Gastrocnemius medialis (tissue), 4 donors: ENCODE measurements at regions not wholly inside any gene's neighbourhood (a gene's known extent, or its start where the extent isn't known, plus 50 kb on each side); places are given as distances from the start of the nearest gene placed in this dataset.

Source experiments
- ATAC-seq, 2 donors: fragments of 150-250 bp; one replicate each; pipeline ENCODE4 v1.9.1; 2016
- DNase-seq, 2 donors: peaks; one replicate each; pipeline ENCODE4 v3.0.0-alpha.2; 2019
- H3K27ac ChIP-seq, 4 donors: fragments of 200-600 bp; sonication (generic); 1 replicate in 1 of 4; 2 replicates in 3 of 4; pipeline ENCODE4 v1.5.1; 2016 to 2018; ENCODE audit warnings: mild to moderate bottlenecking in 2 of 4, moderate library complexity in 1 of 4
- H3K27me3 ChIP-seq, 3 donors: fragments of 200-600 bp; sonication (generic) in 2 of 3; 1 replicate in 1 of 3; 2 replicates in 2 of 3; pipeline versions ENCODE4 v1.5.1 to v1.6.0; 2016 to 2019; ENCODE audit warnings: mild to moderate bottlenecking in 1 of 3, moderate library complexity in 1 of 3
- H3K36me3 ChIP-seq, 2 donors: fragments of 200-600 bp; sonication (generic) in 1 of 2; one replicate each; pipeline ENCODE4 v1.5.1; 2017 to 2018
- H3K4me1 ChIP-seq, 2 donors: fragments of 200-600 bp; sonication (generic) in 1 of 2; one replicate each; pipeline ENCODE4 v1.5.1; 2016 to 2017; ENCODE audit warnings: mild to moderate bottlenecking in 2 of 2
- H3K4me3 ChIP-seq, 4 donors: fragments of 200-600 bp; sonication (generic) in 3 of 4; 1 replicate in 1 of 4; 2 replicates in 3 of 4; pipeline ENCODE4 v1.5.1; 2016 to 2019; ENCODE audit warnings: mild to moderate bottlenecking in 2 of 4
- H3K9me3 ChIP-seq, 3 donors: fragments of 200-600 bp; sonication (generic) in 2 of 3; 1 replicate in 1 of 3; 2 replicates in 2 of 3; pipeline ENCODE4 v1.5.1; 2016 to 2019
- POLR2A ChIP-seq, 2 donors: fragments of 450-650 bp; IDR thresholded peaks; one replicate each; pipeline ENCODE4 v1.6.1; 2017; ENCODE audit warnings: antibody characterized with exemption in 2 of 2, mild to moderate bottlenecking in 2 of 2, moderate library complexity in 2 of 2
- in situ Hi-C, 4 donors: fragments of 200-750 bp; cut with MboI; loops; one replicate each; pipeline versions ENCODE4 v1.15.0 to v1.8.0; 2017; ENCODE audit warnings: low sequenced_read_pairs in 4 of 4
- intact Hi-C: fragments of 100-400 bp; cut with DNase I; formaldehyde crosslinking; loops from one replicate; pipeline ENCODE4 v1.15.1; 2023; ENCODE audit warnings: low total_unique reads
- TF ChIP-seq, protein P1 (sequence below), 5 experiments: fragments of 450-650 bp in 3 of 5; fragments of 200-600 bp in 2 of 5; sonication (generic) in 2 of 5; IDR thresholded peaks in 4 of 5; conservative IDR thresholded peaks in 1 of 5; 1 replicate in 4 of 5; 2 replicates in 1 of 5; pipeline ENCODE4 v1.5.1; 2016 to 2019; ENCODE audit warnings: antibody characterized with exemption in 5 of 5, mild to moderate bottlenecking in 3 of 5, moderate library complexity in 3 of 5

DNA sequence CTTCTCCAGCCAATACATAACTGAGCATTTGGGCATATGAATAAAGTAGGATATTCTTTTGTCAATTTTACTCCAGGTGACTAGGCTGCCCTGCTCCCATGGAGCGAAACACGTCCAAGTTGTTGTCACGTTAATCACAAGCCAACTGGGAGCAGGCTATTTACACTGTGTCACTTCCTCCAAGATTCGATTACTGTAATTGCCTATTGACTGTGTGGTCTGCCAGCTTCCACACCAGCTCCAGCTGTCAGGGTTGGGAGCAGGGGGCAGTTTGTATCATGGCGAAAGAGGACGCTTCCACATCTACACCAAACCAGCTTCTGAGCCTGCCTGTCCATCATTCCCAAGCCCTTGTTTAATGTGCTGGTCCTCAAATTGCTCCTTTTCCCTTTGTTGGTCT, 89.2 kb upstream of the RORA start:
- H3K4me1 ChIP-seq, result no peaks in the 10 kb centered on the region
- TF ChIP-seq, protein P1, sequence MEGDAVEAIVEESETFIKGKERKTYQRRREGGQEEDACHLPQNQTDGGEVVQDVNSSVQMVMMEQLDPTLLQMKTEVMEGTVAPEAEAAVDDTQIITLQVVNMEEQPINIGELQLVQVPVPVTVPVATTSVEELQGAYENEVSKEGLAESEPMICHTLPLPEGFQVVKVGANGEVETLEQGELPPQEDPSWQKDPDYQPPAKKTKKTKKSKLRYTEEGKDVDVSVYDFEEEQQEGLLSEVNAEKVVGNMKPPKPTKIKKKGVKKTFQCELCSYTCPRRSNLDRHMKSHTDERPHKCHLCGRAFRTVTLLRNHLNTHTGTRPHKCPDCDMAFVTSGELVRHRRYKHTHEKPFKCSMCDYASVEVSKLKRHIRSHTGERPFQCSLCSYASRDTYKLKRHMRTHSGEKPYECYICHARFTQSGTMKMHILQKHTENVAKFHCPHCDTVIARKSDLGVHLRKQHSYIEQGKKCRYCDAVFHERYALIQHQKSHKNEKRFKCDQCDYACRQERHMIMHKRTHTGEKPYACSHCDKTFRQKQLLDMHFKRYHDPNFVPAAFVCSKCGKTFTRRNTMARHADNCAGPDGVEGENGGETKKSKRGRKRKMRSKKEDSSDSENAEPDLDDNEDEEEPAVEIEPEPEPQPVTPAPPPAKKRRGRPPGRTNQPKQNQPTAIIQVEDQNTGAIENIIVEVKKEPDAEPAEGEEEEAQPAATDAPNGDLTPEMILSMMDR (IDR thresholded peaks at IDR 0.05 in 4 of 5, conservative IDR thresholded peaks at IDR 0.05 in 1 of 5), result no peak
- no peak for ATAC-seq
- no peak overlapping the region for H3K4me3 ChIP-seq
- intact Hi-C loops (no loop called here), in situ Hi-C loops (no loop called here)
- no peaks in the 10 kb centered on the region for H3K36me3 ChIP-seq
- peaks cover 0 to 5% (median 0%) of the 10 kb centered on the region in 3 donors for H3K27me3 ChIP-seq
- H3K9me3 ChIP-seq, result no peaks in the 10 kb centered on the region
- no peak overlapping the region for H3K27ac ChIP-seq
- DNase-seq, result no peak

DNA sequence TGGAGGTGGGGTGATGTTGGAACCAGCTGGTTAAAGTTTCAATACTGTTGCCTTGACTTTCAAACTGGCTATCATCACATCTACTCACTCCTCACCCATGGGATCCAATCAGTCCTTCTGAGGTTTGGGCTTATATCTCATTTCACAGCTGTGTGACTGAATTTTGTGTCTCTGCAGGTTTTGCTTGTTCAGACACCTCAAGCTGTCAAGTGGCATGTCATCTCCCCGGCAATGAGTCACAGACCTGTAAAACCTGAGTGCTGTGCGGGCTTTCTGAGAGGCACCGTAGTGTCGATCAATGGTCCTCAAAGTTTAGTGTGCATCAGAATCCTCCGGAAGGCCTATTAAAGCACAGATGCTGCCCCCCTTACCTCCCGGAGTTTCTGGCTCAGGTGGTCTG, 86.4 kb upstream of the RORA start:
- H3K9me3 ChIP-seq, result no peaks in the 10 kb centered on the region
- TF ChIP-seq, protein P1 (IDR thresholded peaks at IDR 0.05 in 4 of 5, conservative IDR thresholded peaks at IDR 0.05 in 1 of 5), result no peak
- no peak for TF ChIP-seq POLR2A (IDR thresholded peaks at IDR 0.05)

DNA sequence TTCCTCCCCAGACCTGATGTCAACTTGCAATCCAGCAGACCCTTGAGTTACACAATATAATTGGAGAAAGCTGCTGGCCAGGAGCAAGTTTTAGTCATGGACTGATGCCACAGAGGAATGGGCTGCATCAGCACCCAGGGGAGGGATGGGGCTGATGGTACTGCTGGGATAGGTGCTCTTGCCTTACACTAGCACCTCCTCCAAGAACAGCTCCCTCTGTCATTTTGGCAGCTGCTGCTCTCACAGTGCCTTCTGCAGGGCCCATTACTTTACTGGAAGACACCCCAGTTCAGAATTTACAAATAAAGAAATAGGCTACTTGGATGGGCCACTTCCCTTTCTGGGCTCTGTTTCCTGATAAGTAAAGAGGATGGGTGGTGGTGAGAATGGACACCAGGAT, 85.3 kb upstream of the RORA start:
- ATAC-seq, result no peak
- no peak for TF ChIP-seq POLR2A (IDR thresholded peaks at IDR 0.05)
- TF ChIP-seq, protein P1 (IDR thresholded peaks at IDR 0.05 in 4 of 5, conservative IDR thresholded peaks at IDR 0.05 in 1 of 5), result no peak
- in situ Hi-C loops (no loop called here), intact Hi-C loops (no loop called here)
- DNase-seq, result no peak
- Histone ChIP-seq H3K4me1 (no peaks in the 10 kb centered on the region), H3K4me3 (no peak overlapping the region), H3K27me3 (peaks cover 0 to 5% (median 0%) of the 10 kb centered on the region in 3 donors), H3K36me3 (no peaks in the 10 kb centered on the region), H3K9me3 (no peaks in the 10 kb centered on the region), H3K27ac (no peak overlapping the region)

More for the DNA sequence above, 86.4 kb upstream of the RORA start:
- Histone ChIP-seq H3K4me1 (no peaks in the 10 kb centered on the region), H3K4me3 (no peak overlapping the region), H3K36me3 (no peaks in the 10 kb centered on the region), H3K27ac (no peak overlapping the region), H3K27me3 (peaks cover 0 to 5% (median 0%) of the 10 kb centered on the region in 3 donors)
- no peak for ATAC-seq
- in situ Hi-C loops, result no loop called here
- no peak for DNase-seq
- intact Hi-C loops, result no loop called here

DNA sequence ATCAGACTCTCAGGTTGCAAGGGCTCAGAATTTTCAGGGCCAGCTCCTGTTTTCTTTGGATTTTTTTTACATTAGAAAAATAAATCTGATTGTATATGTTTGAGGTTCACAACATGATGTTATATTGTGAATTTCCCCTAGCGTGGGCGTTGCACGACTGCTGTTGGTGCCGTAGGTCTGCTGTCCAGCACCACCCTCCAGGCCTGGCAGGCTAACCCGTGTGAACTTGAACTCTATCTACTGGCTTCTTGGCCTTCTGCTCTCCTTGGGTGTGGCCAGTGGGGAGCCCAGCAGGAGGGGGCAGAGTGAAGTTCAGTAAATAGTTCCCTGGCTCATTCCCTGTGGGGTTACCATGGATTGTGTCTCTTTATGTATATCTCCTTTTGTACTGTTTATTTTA, 80.5 kb upstream of the RORA start:
- intact Hi-C loops (no loop called here), in situ Hi-C loops (no loop called here)
- TF ChIP-seq, protein P1 (IDR thresholded peaks at IDR 0.05 in 4 of 5, conservative IDR thresholded peaks at IDR 0.05 in 1 of 5), result no peak
- TF ChIP-seq POLR2A (IDR thresholded peaks at IDR 0.05), result no peak
- no peaks in the 10 kb centered on the region for H3K4me1 ChIP-seq
- no peak overlapping the region for H3K27ac ChIP-seq
- H3K9me3 ChIP-seq, result no peaks in the 10 kb centered on the region
- ATAC-seq, result no peak
- H3K36me3 ChIP-seq, result no peaks in the 10 kb centered on the region
- H3K4me3 ChIP-seq, result no peak overlapping the region
- H3K27me3 ChIP-seq, result no peaks in the 10 kb centered on the region
- no peak for DNase-seq

DNA sequence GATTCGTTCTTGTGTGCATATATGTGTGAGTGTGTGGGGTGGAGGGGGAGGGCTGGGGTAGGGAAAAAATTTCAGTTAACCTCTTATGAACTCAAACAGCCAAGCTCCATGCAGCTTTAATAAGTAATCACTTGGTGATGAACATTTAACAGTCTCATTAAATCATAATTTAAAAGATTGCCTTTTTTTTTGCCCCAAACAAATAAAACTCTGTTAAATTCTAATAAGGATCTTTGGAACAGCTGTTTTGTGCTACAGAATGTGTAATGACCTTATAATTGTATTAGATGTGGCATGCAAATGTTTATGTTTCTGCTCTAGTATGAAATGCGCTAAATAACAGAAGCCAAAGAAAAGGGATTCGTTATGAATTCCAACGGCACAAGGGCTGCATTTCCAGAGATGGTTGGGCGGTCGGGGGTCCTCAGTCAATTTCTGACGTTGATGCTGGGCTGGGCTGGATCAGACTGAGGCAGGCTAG, 80.0 kb upstream of the RORA start:
- no peak overlapping the region for H3K4me3 ChIP-seq
- in situ Hi-C loops, result no loop called here
- H3K27ac ChIP-seq, result no peak overlapping the region

More for the DNA sequence above, 80.0 kb upstream of the RORA start:
- DNase-seq (no peak), ATAC-seq (no peak)
- Histone ChIP-seq H3K27me3 (no peaks in the 10 kb centered on the region), H3K9me3 (no peaks in the 10 kb centered on the region), H3K36me3 (no peaks in the 10 kb centered on the region), H3K4me1 (no peaks in the 10 kb centered on the region)
- no peak for TF ChIP-seq POLR2A (IDR thresholded peaks at IDR 0.05)
- TF ChIP-seq, protein P1 (IDR thresholded peaks at IDR 0.05 in 4 of 5, conservative IDR thresholded peaks at IDR 0.05 in 1 of 5), result no peak
- intact Hi-C loops, result no loop called here
